Panc1 (cell line): ENCODE measurements at regions not wholly inside any gene's neighbourhood (a gene's known extent, or its start where the extent isn't known, plus 50 kb on each side); places are given as distances from the start of the nearest gene placed in this dataset.
"Not testable (repeated sequence)": the region's sequence is repeated elsewhere in the genome, so short reads cannot be mapped to it uniquely, and the experiment has no call there.

Experiments
- ATAC-seq: fragments of 200-7000 bp; cut with Tn5 transposase; 2 replicates; pipeline ENCODE4 v1.9.1; 2020; ENCODE audit warnings: mild to moderate bottlenecking, moderate library complexity
- BruUV-seq: library from RNA; stranded (reverse); fragments of 400-500 nt; replicated peaks from 2 replicates; lab custom pipeline; 2021; lab: Mats Ljungman, UMichigan
- CTCF ChIA-PET: fragments of 300-600 bp; sonication (Branson Sonifier 250); formaldehyde crosslinking; loops from one replicate; lab custom pipeline; 2022; ENCODE audit warnings: antibody characterized with exemption; lab: Charles Lee
- POLR2A ChIA-PET: fragments of 300-600 bp; sonication (Branson Sonifier 250); formaldehyde crosslinking; loops from one replicate; lab custom pipeline; 2022; ENCODE audit warnings: antibody characterized with exemption; lab: Charles Lee
- DNase-seq: peaks from one replicate; pipeline ENCODE4 v3.0.0-alpha.2; 2010; ENCODE audit warnings: low read depth, low spot score
- H3K27ac ChIP-seq: 2 replicates; pipeline ENCODE4 v1.5.1; 2011; ENCODE audit warnings: mild to moderate bottlenecking, low read length, inconsistent platforms
- H3K27me3 ChIP-seq: fragments of 200-500 bp; sonication (Bioruptor generic); 2 replicates; pipeline ENCODE4 v1.6.0; 2014; ENCODE audit warnings: low read length, inconsistent platforms; ENCODE audit not compliant: control insufficient read depth, insufficient read depth
- H3K36me3 ChIP-seq: fragments of 200-500 bp; sonication (Bioruptor generic); 2 replicates; pipeline ENCODE4 v1.5.1; 2014; ENCODE audit warnings: inconsistent platforms, mild to moderate bottlenecking, low read length, moderate library complexity; ENCODE audit not compliant: control insufficient read depth, insufficient read depth
- H3K4me1 ChIP-seq: 2 replicates; pipeline ENCODE4 v1.5.1; 2011; ENCODE audit warnings: inconsistent platforms, mild to moderate bottlenecking, low read length, moderate library complexity; ENCODE audit not compliant: control insufficient read depth, insufficient read depth
- H3K4me3 ChIP-seq, 2 experiments: 2 replicates each; pipeline ENCODE4 v1.5.1; 2011 to 2012; ENCODE audit warnings: low read depth in 2 of 2, low read length in 2 of 2, mild to moderate bottlenecking in 2 of 2, inconsistent platforms in 1 of 2, moderate library complexity in 1 of 2
- H3K9me3 ChIP-seq: fragments of 200-500 bp; sonication (Bioruptor generic); 2 replicates; pipeline ENCODE4 v1.5.1; 2014; ENCODE audit warnings: low read depth, mild to moderate bottlenecking, inconsistent platforms, low read length, moderate library complexity; ENCODE audit not compliant: control insufficient read depth, insufficient read depth
- CTCF ChIP-seq: fragments of 450-650 bp; IDR thresholded peaks from 2 replicates; pipeline ENCODE4 v1.5.1; 2017; ENCODE audit warnings: mild to moderate bottlenecking
- POLR2AphosphoS5 ChIP-seq: IDR thresholded peaks from 2 replicates; pipeline ENCODE4 v1.6.1; 2012; ENCODE audit warnings: mild to moderate bottlenecking, low read depth, low read length, moderate library complexity
- SIN3A ChIP-seq: IDR thresholded peaks from 2 replicates; pipeline ENCODE4 v1.6.1; 2012; ENCODE audit warnings: low read depth, mild to moderate bottlenecking, low read length, moderate library complexity, borderline replicate concordance; ENCODE audit not compliant: insufficient read depth
- TCF7L2 ChIP-seq: IDR thresholded peaks from 2 replicates; pipeline ENCODE4 v1.6.1; 2011; ENCODE audit warnings: mild to moderate bottlenecking, low read depth, low read length, inconsistent platforms
- in situ Hi-C: cut with HindIII; loops from 2 replicates; pipeline ENCODE4 v1.10.0; 2016; ENCODE audit warnings: low sequenced_read_pairs, low pct_unique_long_range_greater_than_20kb
- intact Hi-C: fragments of 100-400 bp; cut with micrococcal nuclease; formaldehyde crosslinking; loops from one replicate; pipeline ENCODE4 v1.10.0; 2022; ENCODE audit not compliant: unreplicated experiment
- TF ChIP-seq, protein P1 (sequence below), 2 experiments: IDR thresholded peaks; 2 replicates each; pipeline ENCODE4 v1.6.1; 2011 to 2012; ENCODE audit warnings: low read depth in 2 of 2, control low read depth in 1 of 2, low read length in 1 of 2, mild to moderate bottlenecking in 1 of 2, moderate library complexity in 1 of 2; ENCODE audit not compliant: insufficient read depth in 1 of 2

DNA sequence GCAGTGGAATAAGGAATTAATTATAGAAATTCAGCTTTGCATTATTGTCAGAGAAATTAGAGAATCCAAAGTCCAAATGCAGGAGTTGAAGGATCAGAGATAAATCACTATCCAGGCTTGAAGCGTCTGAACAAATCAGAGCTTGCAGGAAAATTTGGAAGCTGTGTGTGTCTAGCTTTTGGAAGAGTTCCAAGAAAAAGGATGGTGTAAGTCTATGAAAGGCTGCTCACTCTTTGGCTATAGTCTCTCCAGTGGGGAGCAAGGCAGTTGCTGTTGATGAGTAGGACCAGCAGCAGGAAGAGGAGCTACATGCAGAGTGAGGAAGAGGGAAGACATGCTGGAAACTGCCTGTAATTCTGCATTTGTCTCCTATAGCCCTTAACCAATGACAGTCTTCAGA, 464.3 kb upstream of the GRM7 start:
- in situ Hi-C loops: no loop called here
- CTCF ChIA-PET: no interaction called here
- no peak for ATAC-seq
- Histone ChIP-seq H3K36me3 (no peaks in the 10 kb centered on the region), H3K27me3 (no peaks in the 10 kb centered on the region), H3K4me1 (no peaks in the 10 kb centered on the region), H3K27ac (no peak overlapping the region), H3K4me3 (no peak overlapping the region), H3K9me3 (no peaks in the 10 kb centered on the region)
- POLR2A ChIA-PET: no interaction called here
- intact Hi-C loops: no loop called here
- TF ChIP-seq CTCF (no peak), POLR2AphosphoS5 (no peak), SIN3A (no peak), TCF7L2 (no peak)
- TF ChIP-seq, protein P1, sequence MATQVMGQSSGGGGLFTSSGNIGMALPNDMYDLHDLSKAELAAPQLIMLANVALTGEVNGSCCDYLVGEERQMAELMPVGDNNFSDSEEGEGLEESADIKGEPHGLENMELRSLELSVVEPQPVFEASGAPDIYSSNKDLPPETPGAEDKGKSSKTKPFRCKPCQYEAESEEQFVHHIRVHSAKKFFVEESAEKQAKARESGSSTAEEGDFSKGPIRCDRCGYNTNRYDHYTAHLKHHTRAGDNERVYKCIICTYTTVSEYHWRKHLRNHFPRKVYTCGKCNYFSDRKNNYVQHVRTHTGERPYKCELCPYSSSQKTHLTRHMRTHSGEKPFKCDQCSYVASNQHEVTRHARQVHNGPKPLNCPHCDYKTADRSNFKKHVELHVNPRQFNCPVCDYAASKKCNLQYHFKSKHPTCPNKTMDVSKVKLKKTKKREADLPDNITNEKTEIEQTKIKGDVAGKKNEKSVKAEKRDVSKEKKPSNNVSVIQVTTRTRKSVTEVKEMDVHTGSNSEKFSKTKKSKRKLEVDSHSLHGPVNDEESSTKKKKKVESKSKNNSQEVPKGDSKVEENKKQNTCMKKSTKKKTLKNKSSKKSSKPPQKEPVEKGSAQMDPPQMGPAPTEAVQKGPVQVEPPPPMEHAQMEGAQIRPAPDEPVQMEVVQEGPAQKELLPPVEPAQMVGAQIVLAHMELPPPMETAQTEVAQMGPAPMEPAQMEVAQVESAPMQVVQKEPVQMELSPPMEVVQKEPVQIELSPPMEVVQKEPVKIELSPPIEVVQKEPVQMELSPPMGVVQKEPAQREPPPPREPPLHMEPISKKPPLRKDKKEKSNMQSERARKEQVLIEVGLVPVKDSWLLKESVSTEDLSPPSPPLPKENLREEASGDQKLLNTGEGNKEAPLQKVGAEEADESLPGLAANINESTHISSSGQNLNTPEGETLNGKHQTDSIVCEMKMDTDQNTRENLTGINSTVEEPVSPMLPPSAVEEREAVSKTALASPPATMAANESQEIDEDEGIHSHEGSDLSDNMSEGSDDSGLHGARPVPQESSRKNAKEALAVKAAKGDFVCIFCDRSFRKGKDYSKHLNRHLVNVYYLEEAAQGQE (IDR thresholded peaks at IDR 0.05; ENCODE audit: insufficient read depth in 1 of 2, low read depth in 2 of 2, low read length in 1 of 2): no peak
- no TSS peak for BruUV-seq
- no peak for DNase-seq

- DNase-seq, intact Hi-C loops, H3K4me3 ChIP-seq, BruUV-seq, H3K27ac ChIP-seq, POLR2A ChIA-PET, ATAC-seq, CTCF ChIA-PET, H3K4me1 ChIP-seq, H3K36me3 ChIP-seq, in situ Hi-C loops, H3K27me3 ChIP-seq, H3K9me3 ChIP-seq: not testable (repeated sequence)
Measured at GRCh38 chr3:6402666-6403065, 458.2 kb upstream of the GRM7 start.

- in situ Hi-C loops, H3K4me1 ChIP-seq, H3K36me3 ChIP-seq, H3K27ac ChIP-seq, POLR2A ChIA-PET, BruUV-seq, CTCF ChIA-PET, H3K4me3 ChIP-seq, DNase-seq, H3K27me3 ChIP-seq, H3K9me3 ChIP-seq, intact Hi-C loops, ATAC-seq: not testable (repeated sequence)
Measured at GRCh38 chr3:6406923-6407322, 454.0 kb upstream of the GRM7 start.
